Body of pancreas (tissue), 4 donors: ENCODE measurements at regions not wholly inside any gene's neighbourhood (a gene's known extent, or its start where the extent isn't known, plus 50 kb on each side); places are given as distances from the start of the nearest gene placed in this dataset.

Experiments used
- ATAC-seq: fragments of 150-250 bp; one replicate; pipeline ENCODE4 v1.9.1; 2016
- DNase-seq, 4 donors: peaks; one replicate each; pipeline ENCODE4 v3.0.0-alpha.2; 2019
- H3K27ac ChIP-seq, 4 donors: fragments of 200-600 bp; sonication (generic); 1 replicate in 3 of 4; 2 replicates in 1 of 4; pipeline versions ENCODE4 v1.5.1 to v1.6.1; 2016 to 2019; ENCODE audit warnings: mild to moderate bottlenecking in 1 of 4, mixed read lengths in 1 of 4, moderate library complexity in 1 of 4
- H3K27me3 ChIP-seq, 2 donors: fragments of 200-600 bp; sonication (generic); one replicate each; pipeline ENCODE4 v1.6.0; 2016; ENCODE audit warnings: mild to moderate bottlenecking in 1 of 2
- H3K36me3 ChIP-seq, 2 donors: fragments of 200-600 bp; sonication (generic); replicated peaks in 1 of 2; 2 replicates each; pipeline ENCODE4 v1.5.1; 2016; ENCODE audit warnings: low read depth in 2 of 2; ENCODE audit not compliant: insufficient read depth in 1 of 2
- H3K4me1 ChIP-seq: fragments of 200-600 bp; sonication (generic); one replicate; pipeline ENCODE4 v1.6.0; 2016
- H3K4me3 ChIP-seq, 2 donors: fragments of 200-600 bp; sonication (generic); 1 replicate in 1 of 2; 2 replicates in 1 of 2; pipeline ENCODE4 v1.5.1; 2016 to 2019
- H3K9me3 ChIP-seq, 3 donors: fragments of 200-600 bp; sonication (generic); 1 replicate in 2 of 3; 2 replicates in 1 of 3; pipeline ENCODE4 v1.5.1; 2016
- POLR2A ChIP-seq, 3 donors: fragments of 450-650 bp; IDR thresholded peaks; one replicate each; pipeline ENCODE4 v1.6.1; 2016; ENCODE audit warnings: antibody characterized with exemption in 3 of 3, mild to moderate bottlenecking in 2 of 3
- WGBS, 2 donors: methylation state at CpG; one replicate each; pipeline ENCODE4 v1.1.5; 2017; 5-methylcytosine and 5-hydroxymethylcytosine counted together
- intact Hi-C: fragments of 100-400 bp; cut with DNase I; formaldehyde crosslinking; loops from one replicate; pipeline ENCODE4 v1.15.1; 2023
- TF ChIP-seq, protein P1 (sequence below), 7 experiments: fragments of 450-650 bp in 4 of 7; fragments of 200-600 bp in 3 of 7; sonication (generic) in 3 of 7; IDR thresholded peaks; one replicate each; pipeline ENCODE4 v1.5.1; 2016 to 2019; ENCODE audit warnings: antibody characterized with exemption in 7 of 7

GRCh38 chr7:35420656-35421055 is 166.8 kb upstream of the TBX20 start:
- H3K36me3 ChIP-seq = no peaks in the 10 kb centered on the region
- WGBS, 2 donors = 44 to 52% methylated on average over 4 of the region's 4 CpGs
- H3K9me3 ChIP-seq = no peaks in the 10 kb centered on the region
- ATAC-seq (no peak), DNase-seq (no peak)
- no peaks in the 10 kb centered on the region for H3K4me1 ChIP-seq
- no peak overlapping the region for H3K27ac ChIP-seq
- no peaks in the 10 kb centered on the region for H3K27me3 ChIP-seq
- intact Hi-C loops = no loop called here
- TF ChIP-seq, protein P1, sequence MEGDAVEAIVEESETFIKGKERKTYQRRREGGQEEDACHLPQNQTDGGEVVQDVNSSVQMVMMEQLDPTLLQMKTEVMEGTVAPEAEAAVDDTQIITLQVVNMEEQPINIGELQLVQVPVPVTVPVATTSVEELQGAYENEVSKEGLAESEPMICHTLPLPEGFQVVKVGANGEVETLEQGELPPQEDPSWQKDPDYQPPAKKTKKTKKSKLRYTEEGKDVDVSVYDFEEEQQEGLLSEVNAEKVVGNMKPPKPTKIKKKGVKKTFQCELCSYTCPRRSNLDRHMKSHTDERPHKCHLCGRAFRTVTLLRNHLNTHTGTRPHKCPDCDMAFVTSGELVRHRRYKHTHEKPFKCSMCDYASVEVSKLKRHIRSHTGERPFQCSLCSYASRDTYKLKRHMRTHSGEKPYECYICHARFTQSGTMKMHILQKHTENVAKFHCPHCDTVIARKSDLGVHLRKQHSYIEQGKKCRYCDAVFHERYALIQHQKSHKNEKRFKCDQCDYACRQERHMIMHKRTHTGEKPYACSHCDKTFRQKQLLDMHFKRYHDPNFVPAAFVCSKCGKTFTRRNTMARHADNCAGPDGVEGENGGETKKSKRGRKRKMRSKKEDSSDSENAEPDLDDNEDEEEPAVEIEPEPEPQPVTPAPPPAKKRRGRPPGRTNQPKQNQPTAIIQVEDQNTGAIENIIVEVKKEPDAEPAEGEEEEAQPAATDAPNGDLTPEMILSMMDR (IDR thresholded peaks at IDR 0.05) = no peak
- no peak for TF ChIP-seq POLR2A (IDR thresholded peaks at IDR 0.05)
- no peak overlapping the region for H3K4me3 ChIP-seq

DNA sequence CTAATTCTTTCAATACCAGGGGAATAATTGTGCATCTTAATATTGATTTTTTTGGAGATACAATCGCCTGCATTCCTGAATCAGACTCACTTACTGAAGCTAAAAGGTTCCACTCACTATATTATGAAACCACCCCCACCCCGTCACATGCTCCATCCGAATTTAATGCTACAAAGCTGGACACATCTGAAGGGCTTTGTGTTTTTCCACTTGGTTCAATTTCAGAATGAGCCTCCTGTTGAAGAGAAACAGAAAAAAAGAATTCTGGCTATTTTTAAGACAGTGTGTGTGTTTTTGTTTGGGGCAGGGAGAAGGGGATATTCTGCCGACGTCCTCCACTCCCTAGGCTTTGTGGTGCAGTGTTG is 165.5 kb upstream of the TBX20 start:
- intact Hi-C loops = no loop called here
- H3K27ac ChIP-seq = no peak overlapping the region
- TF ChIP-seq, protein P1 (IDR thresholded peaks at IDR 0.05) = no peak
- TF ChIP-seq POLR2A (IDR thresholded peaks at IDR 0.05) = no peak

GRCh38 chr7:35418716-35419390 is 165.0 kb upstream of the TBX20 start:
- H3K27ac ChIP-seq = no peak overlapping the region
- H3K9me3 ChIP-seq = no peaks in the 10 kb centered on the region
- no peaks in the 10 kb centered on the region for H3K36me3 ChIP-seq
- 62 to 71% methylated on average over 20 to 23 of the region's 24 CpGs for WGBS, 2 donors
- DNase-seq = no peak
- H3K4me3 ChIP-seq = no peak overlapping the region
- no peaks in the 10 kb centered on the region for H3K4me1 ChIP-seq
- no peak for ATAC-seq
- no peak for TF ChIP-seq POLR2A (IDR thresholded peaks at IDR 0.05)
- H3K27me3 ChIP-seq = no peaks in the 10 kb centered on the region
- intact Hi-C loops = no loop called here

More for the DNA sequence above, 165.5 kb upstream of the TBX20 start:
- no peaks in the 10 kb centered on the region for H3K36me3 ChIP-seq
- WGBS, 2 donors = 44 to 47% methylated on average over 5 of the region's 5 CpGs
- H3K4me3 ChIP-seq = no peak overlapping the region
- DNase-seq = no peak
- H3K4me1 ChIP-seq = no peaks in the 10 kb centered on the region
- no peaks in the 10 kb centered on the region for H3K9me3 ChIP-seq
- ATAC-seq = no peak
- H3K27me3 ChIP-seq = no peaks in the 10 kb centered on the region

- intact Hi-C loops = no loop called here
- Histone ChIP-seq H3K9me3 (no peaks in the 10 kb centered on the region), H3K36me3 (no peaks in the 10 kb centered on the region), H3K4me3 (no peak overlapping the region), H3K27me3 (no peaks in the 10 kb centered on the region), H3K4me1 (no peaks in the 10 kb centered on the region), H3K27ac (no peak overlapping the region)
- 60 to 95% methylated on average over 2 of the region's 2 CpGs for WGBS, 2 donors
- ATAC-seq = no peak
- no peak for TF ChIP-seq POLR2A (IDR thresholded peaks at IDR 0.05)
- TF ChIP-seq, protein P1 (IDR thresholded peaks at IDR 0.05) = no peak
- no peak for DNase-seq
These were observed 162.7 kb upstream of the TBX20 start for GRCh38 chr7:35416568-35416967.

DNA sequence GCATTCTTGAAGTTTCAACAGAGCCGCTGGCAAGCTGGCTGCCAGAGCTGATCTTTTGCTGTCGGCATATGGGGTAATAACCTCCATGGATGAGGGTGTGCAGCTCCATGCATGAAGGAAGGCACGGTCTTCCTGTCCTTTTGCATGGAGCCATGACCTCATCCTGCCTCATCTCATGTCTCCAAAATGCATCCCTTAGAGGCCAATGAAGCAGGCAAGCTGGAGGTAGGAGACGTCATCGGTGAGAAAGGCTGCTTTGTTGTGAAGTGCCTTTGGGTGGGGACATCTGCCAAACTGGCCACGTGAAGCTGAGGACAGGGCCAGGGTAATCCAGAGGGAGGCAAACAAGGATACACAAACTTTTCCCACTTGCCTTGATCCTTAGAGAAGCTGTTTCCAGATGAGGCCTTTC is 161.5 kb upstream of the TBX20 start:
- intact Hi-C loops = no loop called here
- TF ChIP-seq, protein P1 (IDR thresholded peaks at IDR 0.05) = no peak
- TF ChIP-seq POLR2A (IDR thresholded peaks at IDR 0.05) = no peak
- Histone ChIP-seq H3K36me3 (no peaks in the 10 kb centered on the region), H3K9me3 (no peaks in the 10 kb centered on the region), H3K27me3 (no peaks in the 10 kb centered on the region), H3K27ac (no peak overlapping the region), H3K4me3 (no peak overlapping the region), H3K4me1 (no peaks in the 10 kb centered on the region)
- DNase-seq (no peak), ATAC-seq (no peak)
- 68 to 71% methylated on average over 6 of the region's 6 CpGs for WGBS, 2 donors
